SK-N-SH (cell line): ENCODE measurements at regions not wholly inside any gene's neighbourhood (a gene's known extent, or its start where the extent isn't known, plus 50 kb on each side); places are given as distances from the start of the nearest gene placed in this dataset.

Experiments
- CTCF ChIP-seq: fragments of 200-600 bp; sonication (generic); IDR thresholded peaks from 2 replicates; pipeline ENCODE4 v1.6.1; 2017; ENCODE audit warnings: antibody characterized with exemption, mild to moderate bottlenecking, moderate library complexity
- EP300 ChIP-seq, 2 experiments: IDR thresholded peaks; 2 replicates each; pipeline versions ENCODE4 v1.4.0 to v1.6.1; 2012; ENCODE audit warnings: borderline replicate concordance in 1 of 2, low read depth in 1 of 2, low read length in 1 of 2
- EZH2phosphoT487 ChIP-seq: fragments of 200-600 bp; sonication (generic); IDR thresholded peaks from 2 replicates; pipeline ENCODE4 v1.6.1; 2017; ENCODE audit warnings: low read depth, mixed run types, mild to moderate bottlenecking, antibody characterized with exemption, moderate library complexity, borderline replicate concordance
- GABPA ChIP-seq: IDR thresholded peaks from 2 replicates; pipeline ENCODE4 v1.4.0; 2012; ENCODE audit warnings: low read depth, mild to moderate bottlenecking
- JUND ChIP-seq: IDR thresholded peaks from 2 replicates; pipeline ENCODE4 v1.4.0; 2012
- MAX ChIP-seq: IDR thresholded peaks from 2 replicates; pipeline ENCODE4 v1.4.0; 2012; ENCODE audit warnings: low read depth
- POLR2AphosphoS5 ChIP-seq: IDR thresholded peaks from 2 replicates; pipeline ENCODE4 v1.6.1; 2012; ENCODE audit warnings: low read depth, low read length
- RAD21 ChIP-seq: IDR thresholded peaks from 2 replicates; pipeline ENCODE4 v1.6.1; 2012; ENCODE audit warnings: mild to moderate bottlenecking, low read length
- RCOR1 ChIP-seq: fragments of 150-350 bp; IDR thresholded peaks from 2 replicates; pipeline ENCODE4 v1.6.1; 2017; ENCODE audit warnings: antibody characterized with exemption, low read length
- REST ChIP-seq: IDR thresholded peaks from 2 replicates; pipeline ENCODE4 v1.6.1; 2012; ENCODE audit warnings: mild to moderate bottlenecking, low read depth, low read length, moderate library complexity
- SIN3A ChIP-seq: IDR thresholded peaks from 2 replicates; pipeline ENCODE4 v1.6.1; 2012; ENCODE audit warnings: low read depth, mild to moderate bottlenecking, low read length, moderate library complexity, borderline replicate concordance
- TCF12 ChIP-seq: IDR thresholded peaks from 2 replicates; pipeline ENCODE4 v1.4.0; 2012
- USF1 ChIP-seq: IDR thresholded peaks from 2 replicates; pipeline ENCODE4 v1.4.0; 2012; ENCODE audit warnings: low read depth, borderline replicate concordance

- no peak for TF ChIP-seq CTCF
- no peak for TF ChIP-seq REST
- TF ChIP-seq TCF12 = no peak
- no peak for TF ChIP-seq GABPA
- TF ChIP-seq POLR2AphosphoS5 = no peak
- no peak for TF ChIP-seq USF1
- no peak for TF ChIP-seq JUND
- TF ChIP-seq RCOR1 = no peak
- no peak for TF ChIP-seq MAX
- no peak for TF ChIP-seq RAD21
- no peak for TF ChIP-seq EZH2phosphoT487
- no peak for TF ChIP-seq SIN3A
- no peak for TF ChIP-seq EP300 (IDR thresholded peaks at IDR 0.05; ENCODE audit: borderline replicate concordance in 1 of 2, low read depth in 1 of 2, low read length in 1 of 2)
Observed at GRCh38 chr6:139825935-139826374, 451.5 kb upstream of the CITED2 start.
